GM10248 (cell line): ENCODE measurements at regions not wholly inside any gene's neighbourhood (a gene's known extent, or its start where the extent isn't known, plus 50 kb on each side); places are given as distances from the start of the nearest gene placed in this dataset.

Experiments
- CTCF ChIA-PET: fragments of 300-600 bp; sonication (Branson Sonifier 250); formaldehyde crosslinking; extraction: SDS; loops from one replicate; lab custom pipeline; 2021; ENCODE audit warnings: antibody characterized with exemption; lab: Yijun Ruan, JAX
- POLR2A ChIA-PET: fragments of 350-650 bp; sonication (Branson Sonifier 250); formaldehyde crosslinking; extraction: SDS; loops from one replicate; lab custom pipeline; 2020; ENCODE audit warnings: antibody characterized with exemption; lab: Yijun Ruan, JAX
- DNase-seq: peaks from one replicate; pipeline ENCODE4 v3.0.0; 2012; ENCODE audit errors: extremely low spot score
- TF ChIP-seq, protein P1 (sequence below): IDR thresholded peaks from 2 replicates; pipeline ENCODE4 v1.5.1; 2012; ENCODE audit warnings: mild to moderate bottlenecking, low read depth; ENCODE audit errors: extremely low read depth, missing control alignments, control extremely low read depth

- POLR2A ChIA-PET: no interaction called here
These were observed 166.8 kb upstream of the LPP start for GRCh38 chr3:187987187-187987586.

DNA sequence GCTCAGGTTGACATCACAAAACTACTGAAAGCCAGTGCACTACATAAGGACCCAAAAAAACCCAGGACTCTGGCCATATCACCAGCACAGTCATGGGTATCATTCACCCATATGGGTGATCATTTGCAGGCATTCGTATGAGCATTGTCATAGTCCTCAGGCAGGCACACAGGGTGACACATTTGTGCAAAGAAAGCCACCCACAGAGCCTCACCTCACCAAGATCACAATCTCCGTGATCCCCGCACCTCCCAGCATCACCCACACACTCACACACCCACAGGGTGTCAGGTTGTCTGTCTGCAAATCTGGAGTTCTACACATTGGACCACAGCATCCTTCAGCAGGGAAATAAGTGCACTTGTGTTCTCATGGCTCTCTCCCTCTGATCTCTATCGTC, 166.0 kb upstream of the LPP start:
- TF ChIP-seq, protein P1, sequence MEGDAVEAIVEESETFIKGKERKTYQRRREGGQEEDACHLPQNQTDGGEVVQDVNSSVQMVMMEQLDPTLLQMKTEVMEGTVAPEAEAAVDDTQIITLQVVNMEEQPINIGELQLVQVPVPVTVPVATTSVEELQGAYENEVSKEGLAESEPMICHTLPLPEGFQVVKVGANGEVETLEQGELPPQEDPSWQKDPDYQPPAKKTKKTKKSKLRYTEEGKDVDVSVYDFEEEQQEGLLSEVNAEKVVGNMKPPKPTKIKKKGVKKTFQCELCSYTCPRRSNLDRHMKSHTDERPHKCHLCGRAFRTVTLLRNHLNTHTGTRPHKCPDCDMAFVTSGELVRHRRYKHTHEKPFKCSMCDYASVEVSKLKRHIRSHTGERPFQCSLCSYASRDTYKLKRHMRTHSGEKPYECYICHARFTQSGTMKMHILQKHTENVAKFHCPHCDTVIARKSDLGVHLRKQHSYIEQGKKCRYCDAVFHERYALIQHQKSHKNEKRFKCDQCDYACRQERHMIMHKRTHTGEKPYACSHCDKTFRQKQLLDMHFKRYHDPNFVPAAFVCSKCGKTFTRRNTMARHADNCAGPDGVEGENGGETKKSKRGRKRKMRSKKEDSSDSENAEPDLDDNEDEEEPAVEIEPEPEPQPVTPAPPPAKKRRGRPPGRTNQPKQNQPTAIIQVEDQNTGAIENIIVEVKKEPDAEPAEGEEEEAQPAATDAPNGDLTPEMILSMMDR: no peak
- DNase-seq: no peak
- CTCF ChIA-PET: no interaction called here
- POLR2A ChIA-PET: no interaction called here

More at GRCh38 chr3:187987187-187987586, 166.8 kb upstream of the LPP start:
- TF ChIP-seq, protein P1: no peak
- CTCF ChIA-PET: no interaction called here
- no peak for DNase-seq

- TF ChIP-seq, protein P1: no peak
- ChIA-PET CTCF (interaction anchor here (1.0 kb wide), 1 partner anchor 10 kb away, joined by 3 read pairs; no protein-coding TSS in a partner anchor), POLR2A (no interaction called here)
- DNase-seq: no peak
These were observed 164.3 kb upstream of the LPP start for GRCh38 chr3:187989575-187990153.

DNA sequence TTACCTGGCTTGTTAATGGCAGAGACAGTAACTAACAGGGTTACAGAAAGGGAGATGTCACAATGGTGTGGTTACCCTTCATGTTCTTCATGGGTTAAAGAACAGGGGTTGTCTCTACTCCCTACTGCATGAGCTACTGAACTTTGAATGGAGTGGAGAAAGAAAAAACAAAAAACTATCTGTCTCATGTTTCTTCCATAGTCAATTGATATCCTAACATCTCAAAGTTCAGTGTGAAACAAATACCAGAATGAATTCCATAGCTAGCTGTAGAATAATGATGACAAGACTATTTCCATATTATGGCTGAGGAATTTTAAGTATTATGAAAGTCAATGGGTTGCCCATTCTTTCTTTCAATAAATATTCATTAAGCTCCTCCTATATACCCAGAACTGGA, 161.3 kb upstream of the LPP start:
- ChIA-PET CTCF (interaction anchor here (1.2 kb wide), 1 partner anchor 252 kb away, joined by 4 read pairs; no protein-coding TSS in a partner anchor), POLR2A (no interaction called here)
- TF ChIP-seq, protein P1: no peak

GRCh38 chr3:187994221-187995042, 159.5 kb upstream of the LPP start:
- CTCF ChIA-PET: no interaction called here
- POLR2A ChIA-PET: no interaction called here
- TF ChIP-seq, protein P1: no peak
- no peak for DNase-seq

More for the DNA sequence above, 161.3 kb upstream of the LPP start:
- no peak for DNase-seq

- CTCF ChIA-PET: interaction anchor here (1.2 kb wide), 1 partner anchor 11 kb away, joined by 4 read pairs; no protein-coding TSS in a partner anchor
- TF ChIP-seq, protein P1: no peak
- POLR2A ChIA-PET: no interaction called here
- DNase-seq: no peak
These were observed 158.9 kb upstream of the LPP start for GRCh38 chr3:187995043-187995400.
